Ishikawa (cell line): ENCODE measurements at regions not wholly inside any gene's neighbourhood (a gene's known extent, or its start where the extent isn't known, plus 50 kb on each side); places are given as distances from the start of the nearest gene placed in this dataset.

Source experiments
- CREB1 ChIP-seq: IDR thresholded peaks from 2 replicates; pipeline ENCODE4 v1.6.1; 2012; ENCODE audit warnings: low read depth
- EGR1 ChIP-seq: IDR thresholded peaks from 2 replicates; pipeline ENCODE4 v1.6.1; 2012
- NFIC ChIP-seq: IDR thresholded peaks from 2 replicates; pipeline ENCODE4 v1.6.1; 2012
- TEAD4 ChIP-seq: IDR thresholded peaks from 2 replicates; pipeline ENCODE4 v1.6.1; 2012
- YY1 ChIP-seq: IDR thresholded peaks from 2 replicates; pipeline ENCODE4 v1.6.1; 2012; ENCODE audit warnings: low read depth
- TF ChIP-seq, protein P1 (sequence below): IDR thresholded peaks from 2 replicates; pipeline ENCODE4 v1.6.1; 2012

DNA sequence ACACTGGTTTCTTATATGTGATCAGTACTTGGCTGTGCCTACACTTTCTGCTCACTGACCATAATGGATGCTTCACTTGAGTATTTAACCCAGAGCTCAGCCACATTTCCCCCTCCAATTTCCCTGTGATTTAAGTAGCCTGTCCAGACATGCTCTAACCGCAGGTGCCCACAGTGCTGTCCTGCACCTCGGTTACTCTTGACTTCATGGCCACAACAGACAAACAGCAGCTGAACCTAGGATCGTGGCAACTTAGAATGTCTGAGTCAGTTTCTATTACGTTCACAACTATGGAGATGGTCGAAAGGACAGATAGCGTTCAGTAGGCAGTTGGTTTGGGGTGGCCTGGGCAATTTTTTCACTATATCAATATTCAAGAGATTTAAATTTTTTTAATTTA is 306.9 kb upstream of the SGK1 start:
- TF ChIP-seq TEAD4 (no peak), CREB1 (no peak), NFIC (no peak), EGR1 (no peak), YY1 (no peak)
- TF ChIP-seq, protein P1, sequence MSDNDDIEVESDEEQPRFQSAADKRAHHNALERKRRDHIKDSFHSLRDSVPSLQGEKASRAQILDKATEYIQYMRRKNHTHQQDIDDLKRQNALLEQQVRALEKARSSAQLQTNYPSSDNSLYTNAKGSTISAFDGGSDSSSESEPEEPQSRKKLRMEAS, result no peak
